Muscle of leg (tissue), 3 donors: ENCODE measurements at regions not wholly inside any gene's neighbourhood (a gene's known extent, or its start where the extent isn't known, plus 50 kb on each side); places are given as distances from the start of the nearest gene placed in this dataset.

Experiments used
- DNase-seq: peaks from one replicate; pipeline ENCODE4 v3.0.0; 2013
- H3K27ac ChIP-seq: one replicate; pipeline ENCODE4 v1.5.1; 2013; ENCODE audit warnings: mild to moderate bottlenecking, low read length, control low read depth
- H3K27me3 ChIP-seq: one replicate; pipeline ENCODE4 v1.6.1; 2013; ENCODE audit warnings: low read length; ENCODE audit not compliant: control insufficient read depth, insufficient read depth
- H3K36me3 ChIP-seq: one replicate; pipeline ENCODE4 v1.6.1; 2013; ENCODE audit warnings: low read length; ENCODE audit not compliant: control insufficient read depth, insufficient read depth
- H3K4me1 ChIP-seq: one replicate; pipeline ENCODE4 v1.6.1; 2013; ENCODE audit warnings: low read length; ENCODE audit not compliant: control insufficient read depth, insufficient read depth
- H3K4me3 ChIP-seq: one replicate; pipeline ENCODE4 v1.5.1; 2013; ENCODE audit warnings: low read length, control low read depth
- H3K9me3 ChIP-seq: replicated peaks from 2 replicates; pipeline ENCODE4 v1.6.1; 2013; ENCODE audit warnings: low read depth, low read length; ENCODE audit not compliant: control insufficient read depth
- WGBS: methylation state at CpG from one replicate; pipeline ENCODE4 v1.1.5; 2013; ENCODE audit warnings: missing lambda C conversion rate; ENCODE audit not compliant: insufficient coverage; 5-methylcytosine and 5-hydroxymethylcytosine counted together

GRCh38 chr3:113151461-113152031, 59.8 kb upstream of the BOC start:
- no peaks in the 10 kb centered on the region for H3K27me3 ChIP-seq
- no peak overlapping the region for H3K4me3 ChIP-seq
- WGBS: no CpG with 5 or more reads among the region's 6 CpGs
- DNase-seq: peak; percentile 89
- no peaks in the 10 kb centered on the region for H3K9me3 ChIP-seq
- no peaks in the 10 kb centered on the region for H3K36me3 ChIP-seq
- peak overlapping the region; percentile 86 for H3K27ac ChIP-seq
- peaks cover 25% of the 10 kb centered on the region for H3K4me1 ChIP-seq

- peaks cover 31% of the 10 kb centered on the region for H3K4me1 ChIP-seq
- H3K27me3 ChIP-seq: no peaks in the 10 kb centered on the region
- no peak for DNase-seq
- peak overlapping the region; percentile 86 for H3K27ac ChIP-seq
- 20% methylated on average over 1 of the region's 1 CpG for WGBS
- no peaks in the 10 kb centered on the region for H3K9me3 ChIP-seq
- no peaks in the 10 kb centered on the region for H3K36me3 ChIP-seq
- no peak overlapping the region for H3K4me3 ChIP-seq
Measured at GRCh38 chr3:113152849-113153248, 58.5 kb upstream of the BOC start.

- no peaks in the 10 kb centered on the region for H3K27me3 ChIP-seq
- no peak overlapping the region for H3K4me3 ChIP-seq
- no peak overlapping the region for H3K27ac ChIP-seq
- WGBS: no CpG with 5 or more reads among the region's 3 CpGs
- no peak for DNase-seq
- no peaks in the 10 kb centered on the region for H3K36me3 ChIP-seq
- peaks cover 25% of the 10 kb centered on the region for H3K4me1 ChIP-seq
- no peaks in the 10 kb centered on the region for H3K9me3 ChIP-seq
Measured at GRCh38 chr3:113153499-113154107, 57.8 kb upstream of the BOC start.

GRCh38 chr3:113156816-113157333, 54.5 kb upstream of the BOC start:
- Histone ChIP-seq H3K27ac (peak overlapping the region; percentile 73), H3K27me3 (no peaks in the 10 kb centered on the region), H3K4me3 (no peak overlapping the region), H3K36me3 (no peaks in the 10 kb centered on the region), H3K4me1 (peaks cover 10% of the 10 kb centered on the region), H3K9me3 (no peaks in the 10 kb centered on the region)
- DNase-seq: no peak
- 82% methylated on average over 1 of the region's 2 CpGs for WGBS

- DNase-seq: peak; percentile 97
- H3K27ac ChIP-seq: peak overlapping the region; percentile 73
- 17% methylated on average over 1 of the region's 3 CpGs for WGBS
- no peaks in the 10 kb centered on the region for H3K9me3 ChIP-seq
- H3K4me3 ChIP-seq: no peak overlapping the region
- H3K36me3 ChIP-seq: no peaks in the 10 kb centered on the region
- H3K27me3 ChIP-seq: no peaks in the 10 kb centered on the region
- peaks cover 9% of the 10 kb centered on the region for H3K4me1 ChIP-seq
Measured at GRCh38 chr3:113157408-113158030, 53.8 kb upstream of the BOC start.

- peak overlapping the region; percentile 73 for H3K27ac ChIP-seq
- no peak overlapping the region for H3K4me3 ChIP-seq
- H3K36me3 ChIP-seq: no peaks in the 10 kb centered on the region
- peaks cover 10% of the 10 kb centered on the region for H3K4me1 ChIP-seq
- H3K9me3 ChIP-seq: no peaks in the 10 kb centered on the region
- WGBS: 58% methylated on average over 2 of the region's 4 CpGs
- DNase-seq: peak; percentile 90
- H3K27me3 ChIP-seq: no peaks in the 10 kb centered on the region
Measured at GRCh38 chr3:113158171-113158570, 53.2 kb upstream of the BOC start.
